WERI-Rb-1 (cell line): ENCODE measurements at regions not wholly inside any gene's neighbourhood (a gene's known extent, or its start where the extent isn't known, plus 50 kb on each side); places are given as distances from the start of the nearest gene placed in this dataset.

Source experiments
- DNase-seq: peaks from one replicate; pipeline ENCODE4 v3.0.0-alpha.2; 2020
- H3K27ac ChIP-seq: fragments of 250-450 bp; sonication (Bioruptor Pico); 2 replicates; pipeline ENCODE4 v1.5.1; 2020; ENCODE audit warnings: mild to moderate bottlenecking, moderate library complexity
- H3K27me3 ChIP-seq: fragments of 250-450 bp; sonication (Bioruptor Pico); 2 replicates; pipeline ENCODE4 v1.5.1; 2021; ENCODE audit warnings: mild to moderate bottlenecking, low read depth, moderate library complexity; ENCODE audit not compliant: insufficient read depth, severe bottlenecking
- H3K36me3 ChIP-seq: fragments of 250-450 bp; sonication (Bioruptor Pico); 2 replicates; pipeline ENCODE4 v1.5.1; 2020; ENCODE audit warnings: mild to moderate bottlenecking, moderate library complexity
- H3K4me3 ChIP-seq: 2 replicates; pipeline ENCODE4 v1.5.1; 2011; ENCODE audit warnings: low read depth, mild to moderate bottlenecking, control low read depth, low read length
- H3K9me3 ChIP-seq: fragments of 250-450 bp; sonication (Bioruptor Pico); 2 replicates; pipeline ENCODE4 v1.5.1; 2021; ENCODE audit warnings: mild to moderate bottlenecking, moderate library complexity; ENCODE audit not compliant: severe bottlenecking
- CTCF ChIP-seq: IDR thresholded peaks from 2 replicates; pipeline ENCODE4 v1.5.1; 2011; ENCODE audit warnings: low read depth, mild to moderate bottlenecking, control low read depth, inconsistent platforms, low read length

GRCh38 chr6:79431537-79431933 lies 105.7 kb downstream of the LCA5 start:
- no peaks in the 10 kb centered on the region for H3K9me3 ChIP-seq
- H3K4me3 ChIP-seq = no peak overlapping the region
- peak; percentile 18 for DNase-seq
- H3K27ac ChIP-seq = no peak overlapping the region
- no peaks in the 10 kb centered on the region for H3K36me3 ChIP-seq
- TF ChIP-seq CTCF = peak; percentile 50
- H3K27me3 ChIP-seq = no peaks in the 10 kb centered on the region

GRCh38 chr6:79430913-79431536 lies 106.2 kb downstream of the LCA5 start:
- Histone ChIP-seq H3K4me3 (no peak overlapping the region), H3K27ac (no peak overlapping the region), H3K9me3 (no peaks in the 10 kb centered on the region), H3K36me3 (no peaks in the 10 kb centered on the region), H3K27me3 (no peaks in the 10 kb centered on the region)
- TF ChIP-seq CTCF = no peak
- DNase-seq = no peak

GRCh38 chr6:79427721-79428120 lies 109.5 kb downstream of the LCA5 start:
- H3K27me3 ChIP-seq = no peaks in the 10 kb centered on the region
- DNase-seq = no peak
- TF ChIP-seq CTCF = no peak
- H3K36me3 ChIP-seq = no peaks in the 10 kb centered on the region
- no peak overlapping the region for H3K4me3 ChIP-seq
- no peak overlapping the region for H3K27ac ChIP-seq
- H3K9me3 ChIP-seq = no peaks in the 10 kb centered on the region

GRCh38 chr6:79426625-79427278 lies 110.5 kb downstream of the LCA5 start:
- no peaks in the 10 kb centered on the region for H3K9me3 ChIP-seq
- H3K4me3 ChIP-seq = no peak overlapping the region
- H3K36me3 ChIP-seq = no peaks in the 10 kb centered on the region
- no peaks in the 10 kb centered on the region for H3K27me3 ChIP-seq
- no peak overlapping the region for H3K27ac ChIP-seq
- no peak for DNase-seq
- TF ChIP-seq CTCF = no peak

- no peak for TF ChIP-seq CTCF
- Histone ChIP-seq H3K4me3 (no peak overlapping the region), H3K27me3 (no peaks in the 10 kb centered on the region), H3K9me3 (no peaks in the 10 kb centered on the region), H3K36me3 (no peaks in the 10 kb centered on the region), H3K27ac (no peak overlapping the region)
- DNase-seq = no peak
Measured at GRCh38 chr6:79425589-79426311, 111.5 kb downstream of the LCA5 start.
